IPS DF 4.7 (cell line): ENCODE measurements at regions not wholly inside any gene's neighbourhood (a gene's known extent, or its start where the extent isn't known, plus 50 kb on each side); places are given as distances from the start of the nearest gene placed in this dataset.
"Not testable (repeated sequence)": the region's sequence is repeated elsewhere in the genome, so short reads cannot be mapped to it uniquely, and the experiment has no call there.

Experiments used
- DNase-seq: peaks from one replicate; pipeline ENCODE4 v3.0.0-alpha.2; 2013; ENCODE audit warnings: low spot score; ENCODE audit errors: extremely low read depth

DNA sequence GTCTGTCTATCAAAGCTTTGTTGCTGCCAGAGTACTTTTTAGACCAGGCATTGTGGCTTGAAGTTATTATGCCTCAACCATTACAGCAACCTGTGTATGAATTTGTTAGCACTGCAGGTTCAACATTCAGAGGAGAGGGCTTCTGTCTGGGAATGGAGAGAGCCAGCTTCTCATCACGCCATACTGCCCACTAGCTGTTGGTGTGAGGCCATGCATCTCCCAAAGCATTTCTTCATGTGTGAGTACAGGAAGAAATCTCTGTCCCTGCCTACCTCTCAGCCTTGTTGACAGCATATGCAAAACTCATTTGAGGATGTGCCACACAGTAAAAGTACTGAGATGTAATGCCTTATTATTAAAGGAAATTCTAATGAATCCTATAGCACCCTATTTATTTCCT, 76.9 kb upstream of the PPARGC1A start:
- no peak for DNase-seq

DNA sequence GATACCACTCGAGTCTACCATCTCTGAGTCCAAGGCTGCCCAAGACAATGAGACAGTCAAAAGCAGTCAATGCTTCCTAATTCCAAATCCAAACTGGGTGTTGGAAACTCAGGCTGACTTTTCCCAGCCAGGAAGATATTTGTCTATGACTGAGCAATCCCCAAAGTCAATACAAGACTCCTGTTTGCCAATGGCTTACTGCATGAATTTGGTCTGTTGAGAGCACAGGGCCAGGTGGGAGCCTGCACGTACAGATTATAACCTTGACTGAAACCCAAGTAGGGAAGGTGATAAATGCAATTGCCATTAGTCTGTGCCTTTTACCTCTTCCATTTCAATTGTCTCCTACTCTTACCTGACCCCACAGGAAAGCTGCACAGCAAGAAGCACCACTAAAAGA, 72.6 kb upstream of the PPARGC1A start:
- DNase-seq = no peak

DNA sequence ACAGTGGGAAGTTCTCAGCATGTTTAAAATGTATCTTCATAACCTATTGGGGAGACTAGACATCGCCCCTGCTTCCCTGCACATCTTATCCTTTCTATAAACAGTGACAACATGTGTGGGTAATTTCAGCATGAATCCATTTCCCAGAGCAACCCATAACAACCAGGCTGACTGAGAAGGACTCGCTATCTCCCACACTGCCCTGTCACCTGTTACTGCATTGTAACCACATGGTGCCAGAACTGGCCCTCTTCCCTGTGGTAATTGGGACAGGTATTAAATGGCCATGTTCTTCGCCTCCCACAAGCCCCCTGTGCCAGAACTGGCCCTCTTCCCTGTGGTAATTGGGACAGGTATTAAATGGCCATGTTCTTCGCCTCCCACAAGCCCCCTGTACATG, 71.5 kb upstream of the PPARGC1A start:
- not testable (repeated sequence) for DNase-seq

DNA sequence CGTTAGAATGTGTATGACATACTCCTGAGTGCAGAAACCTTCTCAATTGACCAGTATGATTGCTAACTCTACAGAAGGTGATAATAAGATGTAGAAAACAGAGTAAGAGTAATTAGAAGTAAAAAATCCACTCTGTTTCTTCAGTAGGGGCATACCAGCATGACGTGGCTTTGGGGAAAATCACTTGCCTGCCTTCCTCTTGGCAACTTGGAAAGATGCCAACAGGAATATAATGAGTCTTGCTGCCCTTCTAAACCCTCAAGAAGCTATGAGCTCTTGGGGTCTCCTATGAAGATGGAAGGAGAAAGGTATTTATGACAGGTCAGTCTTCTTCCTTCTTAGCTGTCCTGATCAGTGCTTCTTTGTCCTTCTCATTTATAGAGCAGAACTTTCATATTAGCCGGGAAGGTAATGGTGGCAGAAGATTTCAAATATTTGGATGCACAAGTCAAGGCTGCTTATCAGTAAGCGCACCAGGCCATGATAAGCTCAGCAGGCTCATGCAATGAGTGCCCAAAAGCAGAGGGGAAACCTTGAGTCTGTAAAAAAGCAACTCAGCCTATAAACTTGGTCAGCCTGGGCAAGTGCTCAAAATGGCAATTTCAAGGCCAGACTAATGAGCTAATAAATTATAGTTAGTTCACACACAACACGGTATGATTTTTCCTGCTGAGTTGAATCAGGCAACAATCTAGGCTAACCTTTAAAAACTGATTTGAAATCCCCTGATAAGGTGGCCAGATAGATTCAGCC, 69.7 kb upstream of the PPARGC1A start:
- no peak for DNase-seq

DNA sequence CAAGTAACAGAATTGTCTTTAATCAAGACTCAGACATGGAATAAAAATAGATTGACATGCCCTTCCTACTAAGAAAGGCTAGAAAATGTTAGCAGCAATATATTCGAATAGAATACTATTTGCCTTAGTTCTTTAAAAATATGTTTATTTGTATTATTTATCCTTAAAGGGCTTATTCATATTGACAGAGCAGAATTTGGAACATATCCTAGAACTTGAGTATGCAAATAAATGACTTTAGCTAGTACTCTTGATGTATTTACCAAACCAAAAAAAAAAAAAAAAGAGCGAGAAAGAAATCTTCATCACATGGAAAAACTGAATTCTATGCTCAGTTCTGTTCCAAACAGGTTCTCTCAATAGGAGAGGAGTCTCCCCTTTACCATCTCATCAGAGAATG, 68.9 kb upstream of the PPARGC1A start:
- DNase-seq = no peak

DNA sequence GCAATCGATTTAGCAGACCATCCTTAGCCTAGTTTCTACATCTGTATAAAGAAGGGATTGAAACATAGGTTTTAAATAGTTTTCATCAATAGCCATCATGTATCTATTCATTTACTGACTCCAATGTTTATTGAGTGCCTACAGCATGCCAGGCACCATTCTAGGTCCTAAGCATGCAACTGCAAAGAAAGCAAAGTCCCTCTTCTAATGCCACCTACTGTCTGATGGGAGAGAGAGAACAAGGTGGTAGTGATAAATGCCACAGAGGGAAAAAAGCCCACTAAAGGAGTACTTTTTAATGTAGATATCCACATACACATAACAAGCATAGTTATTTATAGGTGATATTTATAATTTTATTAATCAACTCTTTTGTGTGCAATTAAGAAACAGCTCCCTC, 67.6 kb upstream of the PPARGC1A start:
- no peak for DNase-seq

DNA sequence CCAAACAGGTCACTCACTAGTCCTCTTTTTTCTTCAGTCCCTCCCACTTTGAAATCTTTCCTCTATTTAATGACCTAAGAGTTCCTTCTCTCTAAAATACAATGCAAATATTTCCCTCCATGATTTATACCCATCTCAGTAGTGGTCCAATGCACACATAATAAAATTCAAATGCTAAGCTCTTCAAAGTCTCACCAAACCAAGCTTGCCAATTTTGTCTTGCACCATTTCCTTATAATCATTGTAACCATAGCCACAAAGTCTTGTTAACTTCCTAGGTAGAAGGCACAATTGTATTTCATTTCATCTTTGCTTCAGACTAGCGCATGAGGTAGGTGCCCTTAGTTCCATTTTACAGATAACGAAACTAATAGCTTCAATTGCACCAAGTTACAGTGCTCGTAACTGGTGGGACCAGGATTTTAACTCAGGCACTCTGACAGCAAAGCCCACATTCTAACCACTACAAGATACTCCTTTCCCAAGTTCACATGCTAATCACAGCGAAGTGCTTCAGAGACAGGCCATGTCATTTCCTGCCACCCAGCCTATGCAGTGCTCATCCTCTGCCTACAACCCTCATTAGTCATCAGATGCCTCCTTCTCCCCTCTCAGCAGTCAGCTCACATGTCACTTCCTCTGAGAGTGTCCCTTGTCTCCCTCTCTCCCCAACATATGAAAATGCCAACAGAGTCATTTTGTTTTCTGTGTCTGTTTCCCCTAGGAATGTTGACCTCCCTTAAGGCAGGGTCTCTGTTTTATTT, 66.9 kb upstream of the PPARGC1A start:
- no peak for DNase-seq

DNA sequence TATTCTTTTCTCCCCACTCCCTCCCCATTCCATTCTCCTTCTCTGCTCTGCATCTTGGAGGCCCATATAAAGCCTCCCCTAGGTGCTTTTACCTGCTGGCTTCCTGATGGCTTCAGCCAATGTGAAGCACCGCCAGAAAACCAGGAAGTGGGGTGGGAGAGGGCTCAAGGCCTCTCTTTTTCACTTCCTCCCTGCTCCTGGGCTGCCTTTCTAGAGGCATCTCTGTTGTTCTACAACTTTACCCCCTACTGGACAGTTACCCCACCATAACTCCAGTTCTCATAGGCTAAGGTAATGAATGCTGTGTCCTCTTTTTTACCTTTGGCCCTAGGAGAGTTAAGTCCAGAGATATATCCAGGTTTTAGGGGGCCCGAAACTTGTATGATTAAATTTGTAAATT, 62.4 kb upstream of the PPARGC1A start:
- DNase-seq = no peak

DNA sequence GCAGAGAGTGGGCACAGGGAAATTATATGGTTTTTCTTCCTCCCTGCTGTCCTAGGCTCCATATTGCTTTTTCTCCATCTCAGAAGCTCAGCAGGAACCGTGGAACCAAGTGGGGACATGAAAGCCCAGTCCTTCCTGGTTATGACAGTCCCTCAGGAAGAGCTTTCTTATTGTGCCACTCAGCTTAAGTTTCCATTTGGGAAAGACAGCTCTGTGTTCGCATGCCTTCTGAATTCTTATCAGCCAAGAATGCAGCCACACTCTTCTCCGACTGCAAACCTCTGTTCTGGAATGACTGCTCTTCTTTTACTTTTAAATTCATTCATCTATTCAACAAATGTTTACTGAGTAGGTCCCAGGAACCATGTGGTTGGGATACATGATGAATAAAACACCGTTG, 58.0 kb upstream of the PPARGC1A start:
- no peak for DNase-seq

DNA sequence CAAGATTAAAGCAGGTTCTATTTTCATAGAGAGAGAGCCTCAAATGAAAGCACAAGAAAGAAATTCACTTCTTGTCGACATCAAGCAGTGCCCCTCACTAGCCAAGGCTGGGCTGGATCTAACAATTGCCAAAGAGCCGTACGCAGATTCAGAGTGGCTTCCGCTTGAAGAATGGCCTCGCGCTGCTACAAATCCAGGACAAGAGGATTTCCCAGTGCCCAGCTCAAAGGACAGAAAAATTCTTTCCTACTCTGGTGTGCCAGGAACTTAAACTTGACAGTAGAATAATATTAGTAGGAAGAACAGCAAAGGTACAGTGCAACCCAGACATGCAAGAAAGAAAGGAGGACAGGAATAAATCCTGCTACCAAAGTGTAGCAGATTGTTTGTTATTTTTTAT, 56.5 kb upstream of the PPARGC1A start:
- no peak for DNase-seq

DNA sequence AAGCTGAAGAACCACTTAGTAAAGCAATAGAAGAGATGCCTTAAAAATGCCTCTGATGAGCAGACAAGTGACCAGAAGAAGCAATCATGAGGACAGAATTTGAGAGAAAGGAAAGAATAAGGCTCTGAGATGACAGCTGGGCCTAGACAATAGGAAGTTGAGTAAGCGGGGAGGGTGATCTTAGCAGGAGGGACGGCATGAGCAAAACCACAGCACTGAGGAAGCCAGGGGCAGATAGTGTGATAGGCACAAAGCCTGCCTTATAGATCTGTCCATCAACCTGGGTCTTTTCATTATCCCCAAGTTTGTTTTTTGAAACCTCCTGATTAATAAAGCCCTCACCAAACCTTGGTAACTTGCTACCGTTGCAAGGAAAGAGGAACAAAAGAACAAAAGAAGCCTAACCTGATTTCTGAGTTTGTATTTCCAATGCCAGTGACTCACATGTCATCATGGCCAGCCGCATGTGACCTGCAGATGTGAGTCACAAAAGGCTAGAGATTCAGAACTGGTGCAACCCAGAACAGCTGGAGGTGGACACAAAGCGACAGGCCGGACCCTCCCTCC, 55.7 kb upstream of the PPARGC1A start:
- no peak for DNase-seq

DNA sequence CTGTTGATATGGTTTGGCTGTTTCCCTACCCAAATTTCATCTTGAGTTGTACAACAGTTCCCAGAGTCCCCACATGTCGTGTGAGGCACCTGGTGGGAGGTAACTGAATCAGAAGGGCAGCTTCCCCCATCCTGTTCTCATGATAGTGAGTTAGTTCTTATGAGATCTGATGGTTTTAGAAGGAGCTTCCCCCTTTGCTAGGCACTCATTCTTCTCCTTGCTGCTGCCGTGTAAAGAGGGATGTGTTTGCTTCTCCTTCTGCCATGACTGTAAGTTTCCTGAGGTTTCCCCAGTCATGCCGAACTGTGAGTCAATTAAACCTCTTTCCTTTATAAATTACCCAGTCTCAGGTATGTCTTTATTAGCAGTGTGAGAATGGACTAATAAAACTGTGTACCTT, 54.7 kb upstream of the PPARGC1A start:
- DNase-seq = not testable (repeated sequence)

DNA sequence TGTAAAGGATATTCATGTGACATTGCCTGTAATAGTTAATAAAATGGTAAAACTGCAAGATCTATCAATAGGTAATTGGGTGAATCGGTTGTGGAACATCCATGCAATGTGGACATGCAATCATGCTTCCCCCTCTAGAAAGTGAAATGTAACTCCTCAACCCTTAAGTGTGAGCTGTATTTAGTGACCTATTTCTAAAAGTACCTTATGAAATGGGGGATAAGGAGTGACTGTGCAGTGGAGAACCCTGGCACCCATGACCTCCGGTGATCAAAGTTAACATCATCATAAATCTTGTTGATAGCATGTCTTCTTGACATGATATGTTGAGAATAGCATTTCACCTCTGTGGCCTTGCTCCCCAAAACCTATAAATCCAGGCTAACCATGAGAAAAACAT, 53.6 kb upstream of the PPARGC1A start:
- no peak for DNase-seq

DNA sequence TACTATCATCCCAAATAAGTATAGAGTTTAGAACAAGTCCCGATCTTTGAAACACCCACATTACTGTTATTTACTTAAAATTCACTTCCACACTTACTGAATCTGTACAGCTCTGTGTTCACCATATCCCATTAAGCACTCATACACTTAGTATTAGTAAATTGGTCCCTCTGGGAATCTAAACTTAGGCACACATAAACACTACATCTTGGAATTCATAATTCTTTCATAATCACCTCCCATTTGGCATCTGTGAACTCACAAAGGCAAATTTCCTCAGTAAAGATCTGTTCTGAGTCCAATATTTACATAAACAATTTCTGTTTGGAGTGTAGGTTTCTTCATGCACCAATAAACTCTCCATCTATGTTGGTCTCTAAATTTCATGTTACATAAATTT, 52.6 kb upstream of the PPARGC1A start:
- no peak for DNase-seq
